GM12892 (cell line): ENCODE measurements at regions not wholly inside any gene's neighbourhood (a gene's known extent, or its start where the extent isn't known, plus 50 kb on each side); places are given as distances from the start of the nearest gene placed in this dataset.

ENCODE experiments used
- POLR2A ChIP-seq: IDR thresholded peaks from 2 replicates; pipeline ENCODE4 v1.6.1; 2011; ENCODE audit warnings: low read depth, low read length, control low read depth
- POLR2AphosphoS5 ChIP-seq: IDR thresholded peaks from 2 replicates; pipeline ENCODE4 v1.6.1; 2011; ENCODE audit warnings: low read depth, low read length, control low read depth
- TAF1 ChIP-seq: IDR thresholded peaks from 2 replicates; pipeline ENCODE4 v1.6.1; 2011; ENCODE audit warnings: low read depth, mild to moderate bottlenecking, control low read depth, low read length, borderline replicate concordance

DNA sequence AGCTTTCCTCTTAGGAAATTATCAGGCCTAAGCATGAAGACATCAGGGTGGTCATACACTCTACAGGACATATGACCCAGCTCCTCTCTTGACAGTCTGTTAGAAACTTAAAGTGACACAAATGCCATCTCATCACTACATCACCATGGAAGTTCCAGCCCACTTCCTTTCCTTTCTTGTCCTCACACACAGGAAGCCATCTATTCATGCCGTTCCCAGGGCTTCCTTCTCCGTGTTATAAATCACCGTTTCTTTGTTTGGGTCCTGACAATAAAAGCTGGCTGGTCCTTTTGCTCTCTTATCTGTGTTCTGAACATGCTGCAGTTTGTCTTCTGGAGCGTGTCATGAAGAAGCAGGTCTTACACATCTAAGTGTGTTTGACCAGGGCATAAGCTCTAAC, 692.1 kb upstream of the CELF4 start:
- TF ChIP-seq POLR2A = no peak
- TF ChIP-seq POLR2AphosphoS5 = no peak
- no peak for TF ChIP-seq TAF1
